T-helper 1 cell (primary cell): ENCODE measurements at regions not wholly inside any gene's neighbourhood (a gene's known extent, or its start where the extent isn't known, plus 50 kb on each side); places are given as distances from the start of the nearest gene placed in this dataset.

Experiments
- DNase-seq, 5 donors: peaks; one replicate each; pipeline ENCODE4 v3.0.0-alpha.2; 2012 to 2020

DNA sequence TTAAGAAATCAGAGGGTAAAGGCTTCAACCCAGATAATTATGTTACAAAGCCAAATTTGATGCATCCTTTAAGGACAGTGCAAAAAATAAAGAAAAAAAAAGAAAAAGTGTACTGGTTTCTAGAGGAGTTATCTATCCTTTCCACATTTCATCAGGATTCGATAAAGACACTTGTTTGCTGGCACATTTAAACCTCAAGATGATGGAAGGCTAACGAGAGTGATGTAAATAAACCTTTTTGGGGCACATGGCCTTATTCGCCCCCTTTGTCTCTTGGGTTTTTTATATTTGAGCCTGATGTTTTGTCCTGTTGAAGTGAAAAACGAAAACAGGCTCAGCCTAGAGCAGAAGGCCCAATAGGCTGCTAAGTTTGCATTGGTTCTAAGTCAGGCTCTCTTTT lies 416.5 kb downstream of the TAF11L14 start:
- no peak for DNase-seq

DNA sequence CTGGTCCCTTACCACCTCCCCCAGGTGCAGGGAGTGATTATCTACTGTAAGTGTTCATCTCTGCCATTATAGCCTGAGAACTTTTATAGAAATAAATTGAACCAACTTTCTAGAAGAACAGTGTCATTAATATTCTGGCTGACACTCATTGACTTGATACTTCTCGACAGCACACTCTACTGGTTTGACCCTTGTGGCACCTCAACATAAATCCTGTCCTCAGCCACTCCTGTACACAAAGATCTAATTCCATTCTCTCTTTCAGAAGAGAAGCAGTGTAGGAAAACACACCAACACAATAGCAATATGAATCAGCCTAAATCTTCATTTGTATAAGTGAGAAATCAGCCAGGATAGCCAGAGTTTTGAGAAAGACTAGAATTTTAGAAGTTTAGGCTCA lies 417.7 kb downstream of the TAF11L14 start:
- no peak for DNase-seq

DNA sequence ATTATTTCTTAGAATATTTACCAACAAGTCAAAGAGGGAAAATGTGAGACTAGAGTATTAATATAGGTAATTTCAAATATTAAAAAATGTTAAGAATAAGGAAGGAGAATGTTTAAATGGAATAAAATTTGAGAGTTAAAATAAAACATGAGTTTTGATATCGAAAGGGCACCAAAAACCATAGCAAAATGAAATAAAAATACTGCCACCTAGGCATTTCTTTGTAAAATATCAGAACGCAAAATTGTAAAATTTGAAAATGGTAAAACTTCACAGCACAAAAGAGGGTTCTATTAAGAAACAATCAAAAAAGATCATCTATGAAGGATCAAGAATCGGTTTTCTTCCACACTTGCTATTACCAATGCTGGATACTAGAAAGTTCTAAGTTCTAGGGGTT lies 418.3 kb downstream of the TAF11L14 start:
- DNase-seq = no peak

DNA sequence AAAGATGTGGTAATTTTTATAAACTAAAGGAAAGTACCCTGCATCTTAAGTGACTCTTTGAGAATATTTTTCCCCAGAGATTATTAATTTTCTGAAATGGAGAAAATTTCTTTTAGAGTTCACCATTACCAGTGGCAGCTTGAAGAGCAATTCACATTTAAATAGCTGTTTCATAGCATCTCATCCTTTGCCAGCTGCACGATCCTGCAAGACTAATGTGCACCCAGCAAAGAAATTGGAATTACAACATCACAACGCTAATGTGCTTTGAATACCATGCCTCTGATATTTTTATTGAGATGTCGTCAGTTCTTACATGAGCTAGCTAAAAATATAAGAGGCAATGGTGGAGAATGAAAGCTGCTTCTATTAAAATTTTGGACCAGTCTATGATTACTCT lies 423.5 kb downstream of the TAF11L14 start:
- no peak for DNase-seq

GRCh38 chr5:18067615-18068014 lies 433.4 kb downstream of the TAF11L14 start:
- no peak for DNase-seq

GRCh38 chr5:18068826-18069225 lies 434.6 kb downstream of the TAF11L14 start:
- DNase-seq = no peak

DNA sequence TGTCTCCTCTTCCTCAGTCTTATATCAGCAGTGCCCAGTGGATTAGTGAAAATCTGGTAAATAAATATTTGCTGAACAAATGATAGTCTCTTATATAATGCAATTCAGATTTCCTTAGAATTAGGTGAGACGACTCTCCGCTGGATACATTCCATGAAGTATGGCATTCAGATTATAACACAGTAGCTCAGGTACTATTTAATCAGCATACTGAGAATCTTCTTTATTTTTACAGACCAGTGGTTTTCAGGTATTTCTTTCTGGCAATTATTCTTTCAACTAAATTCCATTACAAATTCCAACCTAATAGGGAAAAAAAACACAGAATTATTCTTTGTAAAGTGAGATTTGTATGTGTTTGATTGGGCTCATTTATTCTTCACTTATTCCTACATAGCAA lies 435.5 kb downstream of the TAF11L14 start:
- no peak for DNase-seq

DNA sequence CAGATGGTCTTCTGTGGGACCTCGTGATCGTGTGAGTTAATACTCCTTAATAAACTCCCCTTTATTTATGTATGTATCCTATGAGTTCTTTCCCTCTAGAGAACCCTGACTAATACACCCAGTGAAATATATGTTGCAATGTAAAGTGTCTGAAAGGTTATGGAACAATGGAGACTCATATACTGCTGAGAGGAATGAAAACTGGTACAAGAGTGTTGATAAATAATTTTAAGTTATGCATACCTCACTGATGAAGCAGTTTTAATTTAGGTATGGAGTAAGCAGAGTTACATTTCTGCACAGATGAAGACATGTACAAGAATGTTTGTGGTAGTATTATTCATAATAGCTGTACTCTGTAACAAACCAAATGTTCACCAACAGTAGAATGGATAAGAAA lies 438.3 kb downstream of the TAF11L14 start:
- no peak for DNase-seq

DNA sequence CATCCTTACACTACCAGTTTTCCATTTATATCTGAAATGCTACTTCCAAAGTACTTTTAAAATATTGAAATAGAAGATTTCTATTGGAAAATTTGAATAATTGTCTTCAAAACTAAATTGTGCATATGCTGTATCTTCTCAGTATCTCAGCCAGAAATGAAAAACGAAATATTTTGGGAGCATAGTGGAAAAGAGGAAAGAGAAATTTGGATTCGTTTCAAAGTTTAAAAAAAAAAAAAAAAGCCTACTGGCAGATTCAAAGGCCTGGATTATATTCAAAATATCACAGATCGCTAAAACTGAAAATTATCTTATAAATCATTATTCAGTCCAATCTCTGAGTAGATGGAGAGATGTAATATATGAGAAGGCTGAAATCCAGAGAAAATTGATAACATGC lies 440.7 kb downstream of the TAF11L14 start:
- DNase-seq = no peak

DNA sequence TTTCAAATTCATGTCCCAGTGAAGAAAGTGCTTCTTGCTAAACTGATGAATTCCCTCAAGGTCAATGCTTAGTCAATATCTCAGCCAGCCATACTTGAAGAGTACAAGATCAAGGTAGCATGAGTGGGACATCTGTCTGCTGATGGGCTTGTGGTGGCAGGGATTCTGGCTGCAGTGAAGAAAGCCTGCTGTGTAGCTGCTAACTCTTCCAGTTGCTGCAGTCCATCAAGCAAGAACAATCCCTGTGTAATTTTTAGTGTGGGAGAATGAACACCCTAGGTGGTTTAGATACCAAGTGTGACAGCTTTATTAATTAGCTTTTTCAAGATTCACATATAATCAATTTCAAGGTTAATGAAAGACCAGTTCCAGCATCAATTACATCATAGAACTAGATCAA lies 443.9 kb downstream of the TAF11L14 start:
- DNase-seq = no peak

GRCh38 chr5:18079831-18080230 lies 445.6 kb downstream of the TAF11L14 start:
- no peak for DNase-seq

GRCh38 chr5:18088020-18088579 lies 453.8 kb downstream of the TAF11L14 start:
- DNase-seq = no peak

DNA sequence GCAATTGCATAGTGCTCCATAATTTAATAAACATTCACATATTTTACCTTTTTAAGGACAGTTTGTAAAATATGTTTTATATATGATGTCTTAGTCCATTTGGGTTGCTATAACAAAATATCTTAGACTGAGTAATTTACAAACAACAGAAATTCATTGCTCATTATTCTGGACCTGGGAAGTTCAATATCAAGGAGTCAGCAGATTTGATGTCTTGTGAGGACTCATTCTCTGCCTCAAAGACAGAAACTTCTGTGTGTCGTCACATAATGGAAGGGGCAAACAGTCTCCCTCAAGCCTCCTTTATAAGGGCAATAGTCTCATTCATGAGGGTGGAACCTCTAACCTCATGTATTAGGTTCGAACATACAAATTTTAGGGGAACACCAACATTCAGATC lies 455.9 kb downstream of the TAF11L14 start:
- DNase-seq = no peak

DNA sequence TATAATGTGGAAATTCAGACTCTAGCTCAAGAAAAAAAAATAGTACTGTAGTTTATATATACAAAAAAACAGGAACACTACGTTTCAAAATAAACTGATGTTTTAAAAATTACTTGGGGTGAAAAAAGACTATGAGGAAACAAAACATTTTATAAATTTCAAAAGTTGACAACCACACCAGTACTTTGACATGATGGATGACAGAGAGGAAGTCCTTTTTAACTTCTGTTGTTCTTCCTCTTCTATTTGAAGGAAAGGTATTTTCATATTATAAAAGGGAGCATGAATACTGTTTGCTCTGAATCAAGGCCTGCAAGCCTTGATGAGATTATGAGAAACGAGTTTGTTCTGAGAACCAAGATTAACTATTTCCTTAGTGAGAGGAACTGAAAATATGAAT lies 456.9 kb downstream of the TAF11L14 start:
- no peak for DNase-seq

- no peak for DNase-seq
Observed at GRCh38 chr5:18091758-18092157, 457.5 kb downstream of the TAF11L14 start.

- no peak for DNase-seq
Observed at GRCh38 chr5:18095061-18095460, 460.8 kb downstream of the TAF11L14 start.

GRCh38 chr5:18097817-18098216 lies 463.6 kb downstream of the TAF11L14 start:
- DNase-seq = no peak

GRCh38 chr5:18098691-18099090 lies 464.4 kb downstream of the TAF11L14 start:
- DNase-seq = no peak

- no peak for DNase-seq
Observed at GRCh38 chr5:18099261-18099660, 465.0 kb downstream of the TAF11L14 start.

DNA sequence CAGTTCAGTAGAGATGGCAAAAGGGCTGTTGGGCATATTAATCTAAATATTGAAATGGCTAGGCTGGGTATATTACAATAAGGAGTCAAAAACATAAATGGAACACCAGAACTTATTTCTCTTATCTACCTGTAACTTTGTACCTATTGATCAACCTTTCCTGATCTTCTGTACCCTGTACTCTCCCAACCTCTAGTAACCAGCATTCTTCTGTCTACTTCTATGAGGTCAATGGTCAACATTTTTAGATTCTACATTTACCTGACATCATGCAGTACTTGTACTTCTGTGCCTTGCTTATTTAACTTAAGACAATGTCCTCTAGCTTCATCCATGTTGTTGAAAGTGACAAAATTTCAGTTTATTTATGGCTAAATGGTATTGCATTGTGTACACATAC lies 467.3 kb downstream of the TAF11L14 start:
- DNase-seq = no peak

GRCh38 chr5:18102733-18103132 lies 468.5 kb downstream of the TAF11L14 start:
- DNase-seq = no peak

DNA sequence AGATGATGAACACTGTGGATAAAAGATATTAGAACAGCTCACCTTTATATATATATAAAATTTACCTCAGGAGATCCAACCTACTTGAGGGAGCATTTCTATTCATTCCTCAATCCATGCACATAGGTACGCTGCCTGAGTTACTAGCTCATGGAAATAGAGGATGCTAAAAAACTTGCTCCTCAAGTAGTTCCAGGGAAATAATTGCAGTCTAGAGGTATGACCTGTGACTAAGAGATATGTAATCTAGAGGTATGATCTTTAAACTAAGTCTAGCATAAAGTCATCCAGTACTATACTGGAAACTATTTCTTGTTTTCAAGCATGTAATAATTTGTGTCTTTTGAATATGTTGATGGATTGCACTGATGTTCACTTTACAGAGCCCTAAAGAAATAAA lies 471.2 kb downstream of the TAF11L14 start:
- no peak for DNase-seq

GRCh38 chr5:18111906-18112465 lies 477.7 kb downstream of the TAF11L14 start:
- no peak for DNase-seq

GRCh38 chr5:18113721-18114120 lies 479.5 kb downstream of the TAF11L14 start:
- no peak for DNase-seq

DNA sequence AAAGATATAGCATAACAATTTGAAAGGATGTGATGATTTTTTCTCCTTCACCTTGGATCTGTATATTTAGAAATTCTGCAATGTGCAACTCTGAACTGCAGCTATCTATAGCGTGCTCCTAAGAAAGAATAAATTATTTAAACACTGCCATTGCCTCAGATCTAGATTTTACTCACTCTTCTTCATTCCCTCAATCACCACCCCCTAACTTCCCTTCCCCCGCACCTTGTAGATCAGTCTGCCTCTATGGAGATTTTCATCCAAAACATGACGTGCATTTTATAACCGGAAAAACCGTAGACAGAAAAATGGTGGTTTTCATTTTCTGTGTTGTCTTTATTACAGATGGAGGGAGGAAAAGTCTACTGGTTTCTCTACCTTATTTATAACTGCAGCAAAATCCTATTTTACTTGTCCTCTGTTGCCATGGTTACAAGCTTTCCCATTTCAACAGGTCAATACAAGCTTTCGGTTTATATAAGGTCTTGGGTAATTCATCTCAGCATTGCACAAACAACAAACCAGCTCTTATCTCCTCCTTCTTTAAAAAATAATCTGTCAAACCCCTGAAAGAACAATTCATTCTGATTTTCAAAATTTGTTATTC lies 480.0 kb downstream of the TAF11L14 start:
- DNase-seq = no peak
